ENCODE measurements at regions not wholly inside any gene's neighbourhood (a gene's known extent, or its start where the extent isn't known, plus 50 kb on each side); places are given as distances from the start of the nearest gene placed in this dataset.

DNA sequence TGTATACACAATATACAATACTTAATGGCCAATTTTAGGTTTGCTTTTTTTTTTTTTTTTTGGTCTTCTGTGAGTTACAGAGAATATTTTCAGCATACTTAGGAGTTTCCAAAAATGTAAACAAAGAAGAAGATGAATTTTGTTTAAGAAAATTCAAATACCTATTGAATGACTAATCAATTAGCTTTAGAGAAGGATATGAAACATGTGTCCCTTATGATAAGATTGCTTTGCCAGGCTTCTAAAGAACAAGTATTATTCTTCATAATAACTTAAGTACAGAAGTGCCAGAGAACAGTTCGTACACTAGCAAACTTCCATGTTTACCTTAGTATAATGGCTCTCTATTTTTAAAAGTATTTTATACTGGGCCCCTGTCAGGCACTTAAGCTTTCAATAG lies 1191.0 kb upstream of the NCAM2 start:
- H3K4me3 ChIP-seq (ENCODE audit: low read length), result no peak overlapping the region
- DNase-seq (ENCODE audit: low read depth, low spot score), result no peak

DNA sequence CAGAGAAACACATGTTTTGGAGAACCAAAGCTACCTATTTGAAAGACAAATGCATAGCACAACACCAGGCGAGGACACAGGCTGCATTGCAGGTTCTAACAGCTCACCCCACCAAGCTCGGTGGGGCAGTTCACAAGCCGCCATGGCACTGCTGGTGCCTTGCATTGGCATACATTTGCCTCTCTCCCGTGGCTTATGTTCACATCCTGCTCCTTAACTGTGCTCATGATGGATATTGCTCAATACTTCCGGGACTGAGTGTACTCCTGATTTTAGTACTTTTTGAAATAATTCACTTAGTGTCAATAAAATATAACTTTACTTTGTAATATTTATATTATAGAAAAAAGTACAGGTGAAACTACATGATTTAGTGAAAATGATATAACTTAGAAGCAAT lies 1187.4 kb upstream of the NCAM2 start:
- no peak for DNase-seq (ENCODE audit: low read depth, low spot score)
- no peak overlapping the region for H3K4me3 ChIP-seq (ENCODE audit: low read length)

DNA sequence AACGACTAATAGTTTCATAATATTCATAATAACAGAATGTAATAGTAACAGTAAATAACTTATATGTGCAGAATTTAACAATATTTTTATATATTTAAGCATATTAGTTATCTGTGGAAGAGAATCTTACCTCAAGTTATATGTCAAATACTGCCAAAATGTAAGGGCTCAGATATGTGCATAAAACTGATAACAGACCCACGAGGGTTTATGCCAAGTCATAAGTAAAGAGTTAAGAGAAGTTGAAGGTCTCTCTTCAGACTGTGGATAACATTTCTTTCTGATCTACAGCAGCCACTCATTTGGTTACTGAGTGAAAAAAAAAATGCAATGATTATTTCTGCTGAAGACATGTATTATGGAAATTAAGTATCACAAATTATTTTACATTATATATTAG lies 1167.8 kb upstream of the NCAM2 start:
- no peak overlapping the region for H3K4me3 ChIP-seq (ENCODE audit: low read length)
- DNase-seq (ENCODE audit: low read depth, low spot score), result no peak

GRCh38 chr21:19832551-19832950 lies 1165.7 kb upstream of the NCAM2 start:
- no peak for DNase-seq (ENCODE audit: low read depth, low spot score)

DNA sequence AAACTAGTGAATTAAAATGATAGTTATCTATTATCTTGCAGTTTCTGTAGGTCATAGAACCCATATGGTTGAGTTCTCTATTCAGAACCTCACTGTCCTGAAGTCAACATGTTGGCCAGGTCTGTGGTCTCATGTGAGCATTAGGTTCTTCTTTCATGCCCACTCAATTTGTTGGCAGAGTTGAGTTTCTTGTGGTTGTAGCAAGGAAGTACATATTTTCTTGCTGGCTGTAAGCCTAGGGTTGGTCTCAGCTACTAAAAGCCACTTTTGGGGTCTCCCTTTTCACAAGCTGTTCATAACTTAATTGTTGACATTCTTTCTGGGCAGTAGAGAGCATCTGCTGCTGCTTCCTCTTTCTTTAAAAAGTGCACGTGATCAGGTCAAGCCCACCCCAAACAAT lies 1165.1 kb upstream of the NCAM2 start:
- H3K4me3 ChIP-seq (ENCODE audit: low read length), result no peak overlapping the region
- no peak for DNase-seq (ENCODE audit: low read depth, low spot score)

More at GRCh38 chr21:19832551-19832950, 1165.7 kb upstream of the NCAM2 start:
- H3K4me3 ChIP-seq (ENCODE audit: low read length), result no peak overlapping the region

DNA sequence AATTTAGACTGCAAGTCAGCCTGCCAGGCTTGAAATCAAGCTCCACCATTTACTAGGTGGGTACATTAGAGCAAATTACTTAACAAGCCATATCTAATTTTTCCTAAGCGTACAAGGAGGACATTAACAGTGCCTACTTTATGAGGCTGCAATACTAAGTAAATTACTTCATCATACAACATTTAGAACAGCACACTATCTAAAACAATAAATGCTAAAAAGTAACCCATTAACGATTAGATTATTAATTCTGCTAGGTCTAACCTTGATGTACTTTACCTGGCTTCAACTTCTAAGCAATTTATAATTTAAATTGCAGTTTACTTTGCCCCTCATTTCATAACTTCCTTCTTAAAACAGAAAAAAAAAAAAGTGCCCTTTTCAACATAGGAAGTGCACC lies 1155.6 kb upstream of the NCAM2 start:
- DNase-seq (ENCODE audit: low read depth, low spot score), result no peak
- no peak overlapping the region for H3K4me3 ChIP-seq (ENCODE audit: low read length)

DNA sequence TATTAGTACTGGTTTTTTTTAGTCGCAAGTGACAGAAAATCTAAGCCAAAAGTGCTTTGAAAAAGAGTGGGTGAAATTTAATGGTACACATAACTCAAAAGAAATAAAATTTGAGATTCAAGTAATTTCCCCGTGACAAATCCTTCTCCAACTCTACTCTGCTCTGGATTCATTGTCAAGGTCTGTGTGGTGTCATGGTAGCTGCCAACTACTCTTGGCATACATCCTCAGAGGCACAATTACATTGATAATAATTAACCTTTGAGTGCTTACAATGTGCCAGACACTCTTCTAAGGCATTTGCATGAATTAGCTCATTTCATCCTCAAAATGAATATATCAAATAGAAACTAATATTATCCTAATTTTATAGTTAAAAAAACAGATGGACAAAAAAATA lies 1153.9 kb upstream of the NCAM2 start:
- H3K4me3 ChIP-seq (ENCODE audit: low read length), result no peak overlapping the region
- DNase-seq (ENCODE audit: low read depth, low spot score), result no peak

GRCh38 chr21:19850157-19850556 lies 1148.1 kb upstream of the NCAM2 start:
- no peak for DNase-seq (ENCODE audit: low read depth, low spot score)

GRCh38 chr21:19853061-19853460 lies 1145.1 kb upstream of the NCAM2 start:
- no peak overlapping the region for H3K4me3 ChIP-seq (ENCODE audit: low read length)
- no peak for DNase-seq (ENCODE audit: low read depth, low spot score)

More at GRCh38 chr21:19850157-19850556, 1148.1 kb upstream of the NCAM2 start:
- H3K4me3 ChIP-seq (ENCODE audit: low read length), result no peak overlapping the region

DNA sequence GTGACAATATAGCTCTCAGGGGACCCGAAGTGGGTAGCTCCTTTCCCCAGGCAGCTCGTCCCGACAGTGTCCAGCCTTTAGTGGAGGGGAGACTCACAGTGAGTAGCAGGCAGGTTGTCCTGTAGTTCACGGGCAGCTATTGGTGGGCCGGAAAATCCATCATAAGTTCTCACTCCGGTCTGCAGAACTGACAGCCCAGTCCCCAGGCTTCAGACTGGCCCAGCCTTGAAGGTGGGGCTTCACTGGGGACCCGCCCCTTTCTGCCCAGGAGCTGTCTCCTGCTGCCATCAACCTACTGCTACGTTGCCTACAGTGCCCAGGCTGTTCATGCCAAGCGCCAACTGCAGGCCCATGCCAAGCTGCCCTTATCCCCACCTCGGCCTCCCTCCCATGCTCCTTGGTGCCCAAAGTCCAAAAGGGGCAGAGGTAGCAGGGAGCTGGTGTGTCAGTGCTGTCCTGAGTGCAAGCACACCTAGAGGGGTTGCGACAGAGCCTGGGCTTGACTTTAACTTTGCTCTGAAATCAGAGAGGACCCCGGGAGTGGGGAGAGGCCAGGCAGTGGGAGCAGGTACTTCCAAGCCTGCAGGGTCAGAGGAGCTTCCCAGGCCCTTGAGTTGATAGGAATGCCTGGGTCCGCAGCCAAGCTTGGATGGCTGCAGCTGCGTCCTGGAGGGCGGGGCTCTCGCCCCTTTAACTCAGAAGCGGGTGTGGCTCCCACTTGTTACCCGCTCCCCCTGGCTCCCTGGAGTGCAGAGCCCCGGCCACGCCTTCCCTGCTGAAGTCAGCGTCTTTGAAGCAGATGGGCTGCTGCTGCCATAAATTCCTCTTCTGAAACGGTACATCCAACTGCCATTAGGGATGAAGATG lies 1144.3 kb upstream of the NCAM2 start:
- DNase-seq (ENCODE audit: low read depth, low spot score), result no peak
- H3K4me3 ChIP-seq (ENCODE audit: low read length), result no peak overlapping the region

DNA sequence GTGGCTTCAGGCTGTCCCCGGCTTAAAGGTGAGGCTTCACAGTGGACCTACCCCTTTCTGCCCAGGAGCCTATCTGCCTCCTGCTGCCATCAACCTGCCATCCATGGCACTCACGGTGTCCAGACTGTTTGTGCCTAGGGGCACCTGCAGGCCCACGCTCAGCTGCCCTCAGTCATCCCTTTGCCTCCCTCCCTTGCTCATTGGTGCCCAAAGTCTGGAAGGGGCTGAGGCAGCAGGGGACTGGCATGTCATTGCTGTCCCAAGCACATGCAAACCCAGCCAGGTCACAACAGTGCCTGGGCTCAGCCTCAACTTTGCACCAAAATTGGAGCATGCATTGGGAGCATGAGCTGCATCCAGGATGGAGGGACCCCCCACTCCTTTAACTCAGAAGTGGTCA lies 1142.7 kb upstream of the NCAM2 start:
- H3K4me3 ChIP-seq (ENCODE audit: low read length), result no peak overlapping the region
- no peak for DNase-seq (ENCODE audit: low read depth, low spot score)

GRCh38 chr21:19864476-19864875 lies 1133.7 kb upstream of the NCAM2 start:
- no peak overlapping the region for H3K4me3 ChIP-seq (ENCODE audit: low read length)
- DNase-seq (ENCODE audit: low read depth, low spot score), result no peak

- no peak overlapping the region for H3K4me3 ChIP-seq (ENCODE audit: low read length)
- DNase-seq (ENCODE audit: low read depth, low spot score), result no peak
These were observed 1127.5 kb upstream of the NCAM2 start for GRCh38 chr21:19870682-19871081.

DNA sequence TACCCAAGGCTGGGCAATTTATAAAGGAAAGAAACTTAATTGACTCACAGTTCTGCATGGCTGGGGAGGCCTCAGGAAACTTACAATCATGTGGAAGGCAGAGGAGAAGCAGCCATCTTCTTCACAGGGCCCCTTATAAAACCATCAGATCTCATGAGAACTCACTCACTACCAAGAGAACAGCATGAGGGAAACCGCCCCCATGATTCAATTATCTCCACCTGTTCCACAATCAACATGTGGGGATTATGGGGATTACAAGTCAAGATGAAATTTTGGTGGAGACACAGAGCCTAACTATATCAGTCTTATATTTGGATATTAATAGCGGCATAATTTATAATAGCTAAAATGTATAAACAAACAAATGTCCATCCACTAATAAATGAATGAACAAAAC lies 1123.7 kb upstream of the NCAM2 start:
- DNase-seq (ENCODE audit: low read depth, low spot score), result no peak

GRCh38 chr21:19878133-19878532 lies 1120.1 kb upstream of the NCAM2 start:
- H3K4me3 ChIP-seq (ENCODE audit: low read length), result no peak overlapping the region
- no peak for DNase-seq (ENCODE audit: low read depth, low spot score)

More for the DNA sequence above, 1123.7 kb upstream of the NCAM2 start:
- no peak overlapping the region for H3K4me3 ChIP-seq (ENCODE audit: low read length)

GRCh38 chr21:19899645-19900044 lies 1098.6 kb upstream of the NCAM2 start:
- no peak for DNase-seq (ENCODE audit: low read depth, low spot score)
- H3K4me3 ChIP-seq (ENCODE audit: low read length), result no peak overlapping the region

DNA sequence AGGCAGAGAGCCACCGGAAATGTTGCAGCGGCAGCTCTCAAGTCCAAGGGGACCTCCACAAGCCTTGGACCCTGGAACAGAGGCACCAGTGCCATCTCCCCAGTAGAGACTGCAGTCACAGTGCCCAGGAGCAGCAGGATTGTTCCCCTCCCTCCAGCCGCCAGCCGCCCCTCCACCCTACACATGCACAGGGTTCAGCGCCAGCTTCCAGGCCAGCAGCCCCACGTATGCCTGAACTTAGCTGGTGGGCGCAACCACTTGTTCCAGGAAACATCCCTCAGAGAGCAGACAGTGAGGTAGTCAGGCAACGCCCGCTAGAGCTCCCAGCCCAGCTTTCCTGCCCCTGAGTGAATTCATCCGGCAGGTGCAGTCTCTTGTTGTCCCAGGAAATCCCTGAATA lies 1098.1 kb upstream of the NCAM2 start:
- H3K4me3 ChIP-seq (ENCODE audit: low read length), result no peak overlapping the region
- no peak for DNase-seq (ENCODE audit: low read depth, low spot score)

- no peak overlapping the region for H3K4me3 ChIP-seq (ENCODE audit: low read length)
- DNase-seq (ENCODE audit: low read depth, low spot score), result peak; percentile 5
These were observed 1089.8 kb upstream of the NCAM2 start for GRCh38 chr21:19908390-19908789.

GRCh38 chr21:19914028-19914427 lies 1084.2 kb upstream of the NCAM2 start:
- no peak for DNase-seq (ENCODE audit: low read depth, low spot score)
- H3K4me3 ChIP-seq (ENCODE audit: low read length), result no peak overlapping the region

DNA sequence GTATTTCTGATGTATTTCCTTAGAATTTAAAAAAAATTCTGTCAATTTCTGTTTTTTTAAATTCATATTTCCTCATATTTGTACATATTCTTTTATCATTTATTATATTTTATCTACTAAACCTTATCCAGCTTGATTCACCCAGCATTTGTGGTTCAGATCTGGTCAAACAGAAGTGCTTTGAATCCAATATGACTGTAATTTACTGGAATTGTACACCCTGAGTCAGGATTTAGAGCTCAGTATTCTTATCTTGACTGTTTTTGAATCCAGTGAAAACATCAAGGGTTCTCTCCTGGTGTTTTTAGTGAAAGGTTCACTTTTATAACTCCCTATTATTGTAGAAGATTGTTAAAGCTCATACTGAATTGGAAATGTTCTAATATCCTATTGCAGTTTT lies 1077.0 kb upstream of the NCAM2 start:
- DNase-seq (ENCODE audit: low read depth, low spot score), result no peak
- H3K4me3 ChIP-seq (ENCODE audit: low read length), result no peak overlapping the region

GRCh38 chr21:19922122-19922521 lies 1076.1 kb upstream of the NCAM2 start:
- no peak for DNase-seq (ENCODE audit: low read depth, low spot score)
- H3K4me3 ChIP-seq (ENCODE audit: low read length), result no peak overlapping the region

Measured in Jurkat, Clone E6-1 (cell line).